OCI-LY7 (cell line): ENCODE measurements at regions not wholly inside any gene's neighbourhood (a gene's known extent, or its start where the extent isn't known, plus 50 kb on each side); places are given as distances from the start of the nearest gene placed in this dataset.

ENCODE experiments used
- BruUV-seq: library from RNA; stranded (reverse); fragments of 400-500 nt; replicated peaks from 2 replicates; lab custom pipeline; 2021; lab: Mats Ljungman, UMichigan
- CTCF ChIA-PET: fragments of 300-600 bp; sonication (Branson Sonifier 250); formaldehyde crosslinking; loops from one replicate; lab custom pipeline; 2022; ENCODE audit warnings: antibody characterized with exemption; ENCODE audit not compliant: unreplicated experiment; lab: Charles Lee
- POLR2A ChIA-PET: fragments of 300-600 bp; sonication (Branson Sonifier 250); formaldehyde crosslinking; loops from one replicate; lab custom pipeline; 2022; ENCODE audit warnings: antibody characterized with exemption; lab: Charles Lee
- DNase-seq: peaks from one replicate; pipeline ENCODE4 v3.0.0-alpha.2; 2015; ENCODE audit warnings: low spot score
- H2AFZ ChIP-seq: fragments of 200-600 bp; sonication (generic), shearing (Covaris generic); 2 replicates; pipeline ENCODE4 v1.6.1; 2014; ENCODE audit warnings: mild to moderate bottlenecking, antibody characterized with exemption, low read length, moderate library complexity
- H3K27ac ChIP-seq: fragments of 200-600 bp; sonication (generic); 2 replicates; pipeline ENCODE4 v1.5.1; 2014; ENCODE audit warnings: mixed run types, low read depth, mild to moderate bottlenecking, moderate library complexity, low read length, inconsistent platforms; ENCODE audit not compliant: poor library complexity, severe bottlenecking
- H3K36me3 ChIP-seq: fragments of 200-600 bp; sonication (generic); 2 replicates; pipeline ENCODE4 v1.6.1; 2014; ENCODE audit warnings: mild to moderate bottlenecking, antibody characterized with exemption, low read length, moderate library complexity, mixed read lengths; ENCODE audit not compliant: insufficient read depth
- H3K4me1 ChIP-seq: fragments of 200-600 bp; sonication (generic); 2 replicates; pipeline ENCODE4 v1.5.1; 2014; ENCODE audit warnings: mild to moderate bottlenecking, low read length; ENCODE audit not compliant: insufficient read depth, poor library complexity, severe bottlenecking
- H3K4me2 ChIP-seq: fragments of 200-600 bp; sonication (generic); 2 replicates; pipeline ENCODE4 v1.6.1; 2014; ENCODE audit warnings: mild to moderate bottlenecking, low read length
- H3K4me3 ChIP-seq: fragments of 200-600 bp; sonication (generic); 2 replicates; pipeline ENCODE4 v1.5.1; 2014; ENCODE audit warnings: mild to moderate bottlenecking, low read depth, low read length; ENCODE audit not compliant: poor library complexity, severe bottlenecking
- H3K79me2 ChIP-seq: fragments of 200-600 bp; sonication (generic); 2 replicates; pipeline ENCODE4 v1.6.1; 2016; ENCODE audit warnings: low read depth, mild to moderate bottlenecking, low read length, moderate library complexity, mixed read lengths; ENCODE audit not compliant: insufficient read depth
- H3K9me2 ChIP-seq: fragments of 200-600 bp; sonication (generic); 2 replicates; pipeline ENCODE4 v1.6.1; 2016; ENCODE audit warnings: mild to moderate bottlenecking, low read length, mixed read lengths; ENCODE audit not compliant: insufficient read depth
- H3K9me3 ChIP-seq: fragments of 200-600 bp; sonication (generic); 2 replicates; pipeline ENCODE4 v1.6.1; 2014; ENCODE audit warnings: mild to moderate bottlenecking, mixed run types, low read length, mixed read lengths
- H4K20me1 ChIP-seq: fragments of 200-600 bp; sonication (generic); 2 replicates; pipeline ENCODE4 v1.6.1; 2014; ENCODE audit warnings: mild to moderate bottlenecking, antibody characterized with exemption, low read length, moderate library complexity, mixed read lengths; ENCODE audit not compliant: insufficient read depth
- CTCF ChIP-seq: fragments of 200-600 bp; sonication (generic); conservative IDR thresholded peaks from 2 replicates; pipeline ENCODE4 v1.5.1; 2014; ENCODE audit warnings: mild to moderate bottlenecking, antibody characterized with exemption, low read length, moderate library complexity, mixed read lengths
- EZH2phosphoT487 ChIP-seq: fragments of 200-600 bp; sonication (generic); IDR thresholded peaks from 2 replicates; pipeline ENCODE4 v1.6.1; 2018; ENCODE audit warnings: low read depth, borderline replicate concordance, mild to moderate bottlenecking, mixed run types, antibody characterized with exemption, low read length, moderate library complexity, mixed read lengths
- intact Hi-C: fragments of 100-400 bp; cut with micrococcal nuclease; formaldehyde crosslinking; loops from one replicate; pipeline ENCODE4 v1.10.0; 2022; ENCODE audit not compliant: unreplicated experiment

DNA sequence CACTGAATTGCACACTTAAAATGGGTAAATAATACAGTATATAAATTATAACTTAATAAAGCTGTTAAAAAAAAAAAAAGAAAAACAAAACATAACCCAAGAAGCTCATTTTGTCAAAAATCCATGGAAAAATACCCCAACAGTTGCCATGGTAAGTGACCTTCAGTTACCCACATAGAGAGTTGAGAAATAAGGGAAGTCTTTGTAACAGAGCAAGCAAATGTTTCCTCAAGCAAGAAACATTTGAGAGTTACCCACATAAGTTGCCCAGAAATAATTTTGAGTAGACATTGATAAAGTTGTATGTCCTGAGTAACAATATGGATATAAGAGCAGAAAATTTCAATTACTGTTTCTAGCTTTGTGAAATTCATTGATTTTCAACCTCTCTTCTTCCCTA, 227.4 kb downstream of the CCDC59 start:
- H3K9me3 ChIP-seq, result no peaks in the 10 kb centered on the region
- no peak overlapping the region for H3K4me3 ChIP-seq
- no peak overlapping the region for H3K4me2 ChIP-seq
- no peaks in the 10 kb centered on the region for H4K20me1 ChIP-seq
- no peak for DNase-seq
- no peaks in the 10 kb centered on the region for H3K4me1 ChIP-seq
- no peak overlapping the region for H3K27ac ChIP-seq
- no peaks in the 10 kb centered on the region for H3K79me2 ChIP-seq
- intact Hi-C loops, result no loop called here
- no peaks in the 10 kb centered on the region for H3K36me3 ChIP-seq
- H3K9me2 ChIP-seq, result no peaks in the 10 kb centered on the region
- BruUV-seq, result no TSS peak
- TF ChIP-seq CTCF, result no peak
- TF ChIP-seq EZH2phosphoT487, result no peak
- ChIA-PET CTCF (no interaction called here), POLR2A (no interaction called here)
- H2AFZ ChIP-seq, result no peak overlapping the region

GRCh38 chr12:82124711-82125380, 233.3 kb downstream of the CCDC59 start:
- intact Hi-C loops, result no loop called here
- Histone ChIP-seq H3K79me2 (no peaks in the 10 kb centered on the region), H3K4me2 (no peak overlapping the region), H3K36me3 (no peaks in the 10 kb centered on the region), H3K9me2 (no peaks in the 10 kb centered on the region), H3K4me3 (no peak overlapping the region), H3K27ac (no peak overlapping the region), H3K4me1 (no peaks in the 10 kb centered on the region), H4K20me1 (no peaks in the 10 kb centered on the region), H3K9me3 (no peaks in the 10 kb centered on the region), H2AFZ (no peak overlapping the region)
- POLR2A ChIA-PET, result no interaction called here
- no peak for TF ChIP-seq CTCF
- no peak for TF ChIP-seq EZH2phosphoT487
- CTCF ChIA-PET, result no interaction called here
- BruUV-seq, result no TSS peak
- no peak for DNase-seq

GRCh38 chr12:82121545-82121944, 236.6 kb downstream of the CCDC59 start:
- Histone ChIP-seq H3K36me3 (no peaks in the 10 kb centered on the region), H2AFZ (no peak overlapping the region), H3K9me2 (no peaks in the 10 kb centered on the region), H3K4me2 (no peak overlapping the region), H3K4me1 (no peaks in the 10 kb centered on the region), H3K4me3 (no peak overlapping the region), H3K27ac (no peak overlapping the region), H4K20me1 (no peaks in the 10 kb centered on the region), H3K79me2 (no peaks in the 10 kb centered on the region), H3K9me3 (no peaks in the 10 kb centered on the region)
- POLR2A ChIA-PET, result no interaction called here
- no peak for TF ChIP-seq CTCF
- TF ChIP-seq EZH2phosphoT487, result no peak
- CTCF ChIA-PET, result no interaction called here
- no TSS peak for BruUV-seq
- intact Hi-C loops, result no loop called here
- no peak for DNase-seq
